ENCODE measurements at regions not wholly inside any gene's neighbourhood (a gene's known extent, or its start where the extent isn't known, plus 50 kb on each side); places are given as distances from the start of the nearest gene placed in this dataset.
"Not testable (repeated sequence)": the region's sequence is repeated elsewhere in the genome, so short reads cannot be mapped to it uniquely, and the experiment has no call there.

DNA sequence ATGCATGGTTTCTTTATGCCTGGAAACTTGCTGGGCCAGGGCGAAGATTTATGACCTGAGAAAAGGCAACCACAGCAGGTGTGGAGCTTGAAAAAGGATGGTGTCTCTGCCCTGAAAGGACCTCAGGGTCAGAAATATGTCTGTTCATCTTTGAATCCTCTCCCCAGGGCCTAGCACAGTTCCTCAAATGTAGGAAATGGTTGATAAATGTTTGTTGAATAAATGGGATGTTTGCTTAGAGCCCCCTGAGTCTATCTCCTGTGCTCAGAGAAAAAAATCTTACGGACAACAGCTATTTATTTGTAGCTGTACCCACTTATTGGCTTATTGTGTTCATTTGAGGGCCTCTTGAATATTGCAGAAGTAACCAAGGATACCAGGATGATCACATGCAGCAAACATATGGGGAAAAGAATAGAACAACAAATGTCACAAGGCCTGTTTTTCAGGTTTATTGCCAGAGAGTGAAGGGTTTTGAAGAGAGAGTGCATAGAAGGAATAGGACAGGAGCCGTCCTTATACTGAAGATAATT is 114.5 kb downstream of the KLF5 start:
- DNase-seq: no peak

DNA sequence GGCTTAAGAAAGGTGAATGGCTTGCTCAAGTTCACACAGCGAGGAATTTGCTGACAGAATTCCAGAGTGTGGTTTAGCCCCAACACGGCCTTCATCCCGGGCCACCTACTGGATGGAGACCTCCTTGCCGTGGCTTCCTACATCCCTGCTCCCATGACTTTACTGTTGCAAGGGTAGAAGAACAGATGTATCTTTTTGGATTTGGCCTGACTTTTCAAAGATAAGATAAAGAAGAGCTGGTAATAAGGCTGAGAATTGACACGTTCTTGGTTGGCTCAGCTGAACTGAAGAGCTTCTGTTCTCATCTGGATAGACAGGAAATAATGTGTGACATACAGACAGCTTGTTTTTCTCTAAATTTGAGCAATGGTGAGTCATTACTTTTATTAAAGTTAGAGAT is 113.1 kb downstream of the KLF5 start:
- no peak for DNase-seq

DNA sequence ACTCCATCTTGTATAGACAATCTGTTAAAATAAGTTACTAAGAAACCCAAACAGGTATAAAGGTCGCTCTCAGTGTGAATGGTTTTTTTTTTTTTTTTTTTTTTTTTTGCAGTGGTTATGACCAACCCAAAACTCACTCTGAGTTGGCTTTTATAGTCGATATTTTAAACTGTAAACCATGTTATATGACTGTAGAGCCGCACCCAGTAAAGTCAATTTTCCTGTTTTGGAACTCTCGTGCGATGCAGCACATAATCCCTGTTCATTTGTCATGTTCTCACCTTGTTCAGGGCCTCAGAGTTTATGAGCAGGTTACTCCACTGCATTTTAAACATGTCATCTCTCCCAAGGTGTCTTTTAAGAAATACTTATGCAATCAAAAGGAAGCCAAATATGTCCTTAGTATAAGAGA is 112.5 kb downstream of the KLF5 start:
- DNase-seq: no peak

DNA sequence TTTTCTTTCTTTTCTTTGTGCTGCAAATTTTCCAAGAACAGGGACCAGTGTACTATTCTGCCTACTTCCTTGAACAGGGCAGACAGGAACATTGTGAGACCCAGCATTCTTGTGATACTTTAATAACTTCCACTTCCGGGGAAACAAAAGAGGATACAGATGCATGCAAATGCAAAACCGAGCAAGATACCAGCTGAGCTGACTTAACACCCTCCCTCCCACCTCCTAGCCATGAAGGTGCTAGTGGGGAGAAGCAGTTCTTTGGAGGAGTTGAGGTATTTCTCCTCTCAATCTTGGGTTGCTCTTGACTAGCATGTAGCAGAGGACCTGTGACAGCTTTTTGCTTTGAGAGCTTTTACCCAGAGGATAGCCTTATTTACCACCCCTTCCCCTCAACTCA is 111.2 kb downstream of the KLF5 start:
- DNase-seq: no peak

DNA sequence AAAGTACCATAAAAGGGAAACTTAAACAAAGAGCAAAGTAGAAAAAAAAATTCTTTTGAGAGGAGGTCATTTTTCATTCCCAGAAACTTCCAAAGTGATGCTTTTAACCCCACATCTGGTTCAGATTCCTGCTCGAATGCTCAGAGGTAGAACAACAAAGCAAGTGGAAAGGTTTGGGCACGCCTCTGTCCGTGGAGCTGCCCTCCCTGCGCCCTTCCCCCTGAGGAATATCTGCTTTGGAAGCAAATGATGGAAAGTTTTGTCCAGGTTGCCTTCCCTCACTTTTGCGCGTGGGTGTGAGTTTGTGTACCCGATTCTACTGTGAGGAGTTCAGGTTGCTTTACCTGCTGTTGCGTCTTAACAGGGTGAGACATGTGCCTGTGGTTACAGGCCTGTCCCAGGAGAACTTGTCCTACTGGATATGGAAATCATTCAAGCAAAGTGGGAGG is 110.2 kb downstream of the KLF5 start:
- no peak for DNase-seq

DNA sequence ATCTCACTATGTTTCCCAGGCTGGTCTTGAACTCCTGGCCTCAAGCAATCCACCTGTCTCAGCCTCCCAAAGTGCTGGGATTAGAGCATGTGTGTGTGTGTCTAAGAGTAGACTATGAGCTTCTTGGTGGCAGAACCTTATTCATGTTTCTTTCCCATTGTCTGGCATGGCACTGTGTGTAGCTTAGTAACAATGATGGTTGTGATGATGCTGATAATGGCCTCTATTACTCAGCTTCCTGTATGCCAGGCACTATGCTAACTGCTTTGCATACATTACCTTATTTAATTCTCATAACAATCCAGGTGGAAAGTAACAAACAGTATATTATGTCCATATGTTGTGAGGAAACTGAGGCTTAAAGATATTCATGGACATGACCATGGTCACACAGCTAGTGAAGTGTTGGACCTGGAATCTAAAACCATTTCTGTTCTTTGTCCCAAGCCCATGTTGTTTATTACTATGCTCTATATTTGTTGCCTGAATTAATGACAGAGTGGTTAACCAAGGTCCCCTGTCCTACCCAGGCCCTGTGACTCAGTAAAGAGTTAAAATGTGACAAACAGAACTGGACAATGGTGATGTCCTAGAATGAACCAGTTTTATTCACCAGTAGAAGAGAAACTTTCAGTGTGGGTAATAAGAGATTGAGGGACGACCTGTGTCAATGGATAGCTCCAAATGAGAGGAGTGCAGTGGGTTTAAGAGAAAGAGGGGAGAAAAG is 109.6 kb downstream of the KLF5 start:
- no peak for DNase-seq

DNA sequence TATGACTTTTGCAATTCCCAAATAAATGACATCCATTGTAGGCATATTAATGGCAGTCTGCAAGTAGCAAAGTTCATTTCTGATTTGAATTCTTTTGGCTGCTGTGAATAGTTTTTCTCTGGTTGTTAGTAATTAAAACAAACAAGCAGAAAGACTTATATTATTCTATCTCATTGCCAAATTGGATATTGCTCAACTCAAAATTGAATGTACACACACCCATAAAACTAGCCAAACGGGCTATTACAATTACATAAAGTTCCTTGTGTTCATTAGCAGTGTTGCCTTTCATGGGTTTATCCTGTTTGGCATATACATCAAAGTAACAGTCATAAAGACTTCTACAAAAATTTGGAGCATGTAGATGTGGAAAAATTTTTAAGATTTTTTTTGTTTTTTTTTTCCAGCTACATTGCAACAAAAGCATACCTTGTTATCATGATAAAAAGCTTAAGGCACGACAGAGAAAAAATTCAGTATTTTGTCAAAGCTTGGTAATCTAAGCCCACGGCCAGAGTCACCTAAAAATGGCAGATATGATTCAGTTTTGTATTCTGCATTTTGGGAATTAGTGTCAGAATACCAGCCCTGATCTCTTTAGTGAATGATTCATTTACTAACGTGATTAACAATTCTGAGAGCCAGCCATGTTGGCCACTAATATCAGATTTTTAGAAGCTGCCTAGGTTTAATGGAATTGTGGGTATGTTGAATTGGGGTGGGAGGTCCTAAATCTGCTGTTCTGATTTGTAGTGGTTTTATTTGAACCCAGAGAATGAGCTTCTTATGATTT is 108.4 kb downstream of the KLF5 start:
- DNase-seq: no peak

DNA sequence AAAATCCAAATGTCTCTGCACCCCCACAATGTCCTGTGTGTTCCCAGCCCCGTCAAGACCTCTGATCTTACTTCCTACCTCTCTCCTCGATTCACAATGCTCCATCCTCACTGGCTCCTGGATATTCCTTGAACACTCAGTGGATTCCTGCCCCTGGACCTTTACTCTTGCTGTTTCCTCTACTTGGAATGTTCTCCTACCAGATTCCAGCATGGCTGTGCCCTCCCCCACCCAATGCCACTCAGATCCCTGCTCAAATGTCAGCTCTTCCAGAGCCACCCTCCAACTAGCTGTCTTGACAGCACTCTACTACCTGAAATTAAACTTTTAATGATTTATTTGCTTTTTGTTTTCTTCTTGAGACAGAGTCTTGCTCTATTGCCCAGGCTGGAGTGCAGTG is 107.4 kb downstream of the KLF5 start:
- DNase-seq: no peak

DNA sequence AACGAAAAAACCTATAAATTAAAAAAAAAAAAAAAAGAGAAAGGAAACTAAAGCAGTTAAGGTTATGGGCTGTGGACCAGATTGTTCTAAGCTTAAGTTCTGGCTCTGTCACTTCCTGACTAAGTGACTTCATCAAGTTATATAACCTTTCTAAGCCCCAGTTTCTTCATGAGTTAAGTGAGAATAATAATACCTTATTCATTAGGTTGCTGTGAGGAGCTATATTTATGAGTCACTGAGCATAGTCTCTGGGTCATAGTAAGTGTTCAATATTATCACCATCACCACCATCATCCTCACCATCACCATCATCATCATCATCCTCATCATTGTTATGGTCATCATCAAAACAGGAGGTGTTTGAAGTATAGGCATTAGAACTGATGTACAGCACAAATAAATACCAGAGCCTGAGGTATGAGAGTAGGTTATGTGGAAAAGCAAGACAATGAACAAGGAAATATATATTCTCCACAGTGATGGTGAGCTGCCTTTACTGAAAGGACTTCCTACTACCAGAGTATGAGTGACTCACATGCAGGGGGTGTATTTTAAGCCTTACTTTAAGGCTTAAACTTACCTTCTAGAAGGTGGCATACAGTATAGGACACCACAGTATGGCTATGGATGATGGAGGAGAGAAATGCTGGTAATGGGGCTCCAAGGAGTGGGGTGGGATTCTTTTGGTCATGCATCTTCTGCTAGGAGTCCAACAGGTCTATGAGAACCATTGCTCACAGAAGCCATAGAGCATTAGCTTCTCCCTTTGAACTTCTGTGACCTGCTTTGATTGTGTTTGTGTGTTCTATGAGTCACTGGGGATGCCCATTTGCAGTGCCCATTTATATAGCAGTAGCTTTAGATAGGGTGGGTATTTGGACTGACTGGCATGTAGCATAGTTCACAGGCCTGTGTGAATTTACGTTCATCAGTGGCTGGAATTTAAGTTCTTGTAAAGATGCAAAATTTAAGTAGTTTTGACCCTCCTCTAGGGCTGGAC is 104.4 kb downstream of the KLF5 start:
- no peak for DNase-seq

DNA sequence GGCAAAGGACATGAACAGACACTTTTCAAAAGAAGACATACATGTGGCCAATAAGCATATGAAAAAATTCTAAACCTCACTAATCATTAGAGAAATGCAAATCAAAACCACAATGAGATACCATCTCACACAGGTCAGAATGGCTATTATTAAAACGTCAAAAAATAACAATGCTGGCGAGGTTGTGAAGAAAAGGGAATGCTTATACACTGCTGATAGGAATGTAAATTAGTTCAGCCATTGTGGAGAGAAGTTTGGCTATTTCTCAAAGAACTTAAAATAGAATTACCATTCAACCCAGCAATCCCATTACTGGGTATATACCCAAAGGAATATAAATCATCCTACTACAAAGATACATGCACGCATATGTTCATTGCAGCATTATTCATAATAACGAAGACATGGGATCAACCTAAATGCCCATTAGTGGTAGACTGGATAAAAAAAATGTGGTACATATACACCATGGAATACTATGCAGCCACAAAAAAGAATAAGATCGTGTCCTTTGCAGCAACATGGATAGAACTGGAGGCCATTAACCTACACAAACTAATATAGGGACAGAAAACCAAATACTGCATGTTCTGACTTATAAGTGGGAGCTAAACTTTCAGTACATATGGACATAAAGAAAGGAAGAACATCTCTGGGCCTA is 101.7 kb downstream of the KLF5 start:
- DNase-seq: not testable (repeated sequence)

DNA sequence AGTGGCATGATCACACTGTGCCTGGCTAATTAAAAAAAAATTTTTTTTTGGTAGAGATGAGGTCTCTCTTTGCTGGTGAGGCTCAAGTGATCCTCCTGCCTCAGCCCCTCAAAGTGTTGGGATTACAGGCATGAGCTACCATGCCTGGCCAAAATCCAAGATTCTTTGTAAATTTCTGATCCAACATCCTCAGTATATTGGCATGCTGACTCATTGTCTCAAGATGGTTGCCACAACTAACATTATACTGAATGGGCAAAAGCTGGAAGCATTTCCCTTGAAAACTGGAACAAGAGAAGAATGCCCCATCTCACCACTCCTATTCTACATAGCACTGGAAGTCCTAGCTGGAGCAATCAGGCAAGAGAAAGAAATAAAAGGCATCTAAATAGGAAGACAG is 100.0 kb downstream of the KLF5 start:
- DNase-seq: no peak

DNA sequence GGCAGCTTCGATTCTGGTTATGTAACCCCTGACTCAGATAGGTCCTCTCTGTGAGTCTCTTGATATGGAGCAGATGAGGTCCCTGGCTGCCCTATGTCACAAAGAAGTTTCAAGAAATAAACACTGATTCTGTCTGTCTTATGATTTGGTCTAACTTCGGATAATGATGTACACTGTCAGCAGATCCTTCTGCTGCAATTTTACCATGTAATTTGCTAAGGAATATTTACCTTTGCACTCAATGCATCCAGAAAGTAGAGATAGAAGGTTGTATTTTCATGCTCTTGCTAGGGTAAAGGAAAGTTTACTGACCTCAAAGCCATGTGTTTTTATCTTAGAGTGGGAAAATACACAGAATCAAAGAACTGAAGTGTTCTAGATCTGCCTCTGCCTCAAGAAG is 98.2 kb downstream of the KLF5 start:
- no peak for DNase-seq

DNA sequence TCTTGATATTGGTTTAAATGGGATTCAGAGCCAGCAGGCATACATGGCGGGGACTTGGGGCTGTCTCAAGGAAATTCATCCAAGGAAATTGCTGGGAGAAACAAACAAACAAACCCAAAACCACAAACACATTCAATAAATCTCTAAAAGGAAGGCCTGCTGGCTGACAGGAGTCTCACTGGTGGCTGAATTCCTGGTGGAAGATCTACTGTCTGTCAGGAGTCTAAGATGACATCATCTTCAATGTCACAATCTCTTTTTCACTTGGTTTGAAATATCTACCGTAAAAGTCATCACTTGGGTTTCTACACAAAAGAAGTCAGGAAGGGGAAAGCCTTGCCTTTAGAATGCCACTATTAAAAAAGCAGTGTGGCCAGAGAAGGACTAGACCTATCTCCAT is 87.9 kb downstream of the KLF5 start:
- no peak for DNase-seq

DNA sequence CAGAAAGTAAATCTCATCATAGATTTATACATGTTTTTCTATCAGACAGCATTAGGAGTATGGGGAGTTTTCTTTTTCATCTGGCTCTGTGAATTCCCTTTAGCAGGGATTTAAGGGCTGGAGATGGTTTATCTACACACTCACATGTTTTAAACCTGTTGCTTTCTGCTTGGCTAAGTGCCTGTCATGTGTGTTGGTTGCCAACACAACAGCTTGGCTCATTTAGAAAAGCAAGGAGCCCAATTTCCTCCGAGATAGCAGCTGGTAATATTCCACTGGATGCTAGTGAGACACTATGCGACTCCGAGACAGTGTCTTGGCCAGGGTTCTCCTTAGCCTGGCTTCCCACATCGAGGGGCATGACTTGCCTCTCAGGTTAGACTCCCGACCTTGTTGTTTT is 83.3 kb downstream of the KLF5 start:
- DNase-seq: no peak

DNA sequence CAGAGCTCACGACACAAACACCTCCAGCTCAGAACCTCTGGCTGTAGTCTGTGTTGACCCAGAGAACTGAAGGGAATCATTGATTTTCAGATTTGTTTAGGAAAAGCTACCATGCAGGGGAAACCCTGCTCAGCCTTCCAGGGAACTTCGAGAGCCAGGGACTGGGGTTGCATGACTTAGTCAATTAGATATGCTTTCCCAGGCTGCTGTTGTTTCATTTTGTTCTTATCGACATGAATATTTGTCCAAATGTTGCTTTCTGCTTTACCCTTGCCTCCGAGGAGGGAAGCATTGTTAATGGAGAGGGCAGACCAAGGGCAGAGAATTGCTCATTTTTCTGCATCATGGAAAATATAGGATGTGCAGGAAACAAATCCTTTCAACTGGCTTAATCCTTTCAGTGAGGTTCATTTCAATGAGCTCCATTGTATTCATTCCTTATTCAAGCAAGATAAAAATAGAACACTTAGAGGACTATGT is 82.5 kb downstream of the KLF5 start:
- DNase-seq: no peak

DNA sequence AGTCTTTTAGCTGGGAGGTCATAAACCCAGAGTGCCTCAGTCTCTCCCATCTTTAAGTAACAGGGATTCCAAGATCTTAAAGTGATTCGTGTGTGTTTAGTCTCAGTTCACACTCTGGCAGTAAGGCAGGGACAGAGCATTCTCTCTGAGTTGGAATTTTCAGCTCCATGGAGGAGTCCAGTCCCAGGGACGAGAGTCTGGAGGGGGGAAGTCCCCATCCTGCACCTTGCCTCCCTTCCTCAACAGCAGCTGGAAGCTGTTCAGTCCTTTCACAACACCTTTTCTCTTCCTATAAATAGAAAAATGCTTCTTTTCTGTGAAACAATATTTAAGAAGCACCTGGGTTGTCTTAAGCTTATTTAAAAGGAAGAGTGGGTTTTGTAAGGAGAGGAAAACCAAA is 82.0 kb downstream of the KLF5 start:
- DNase-seq: no peak

DNA sequence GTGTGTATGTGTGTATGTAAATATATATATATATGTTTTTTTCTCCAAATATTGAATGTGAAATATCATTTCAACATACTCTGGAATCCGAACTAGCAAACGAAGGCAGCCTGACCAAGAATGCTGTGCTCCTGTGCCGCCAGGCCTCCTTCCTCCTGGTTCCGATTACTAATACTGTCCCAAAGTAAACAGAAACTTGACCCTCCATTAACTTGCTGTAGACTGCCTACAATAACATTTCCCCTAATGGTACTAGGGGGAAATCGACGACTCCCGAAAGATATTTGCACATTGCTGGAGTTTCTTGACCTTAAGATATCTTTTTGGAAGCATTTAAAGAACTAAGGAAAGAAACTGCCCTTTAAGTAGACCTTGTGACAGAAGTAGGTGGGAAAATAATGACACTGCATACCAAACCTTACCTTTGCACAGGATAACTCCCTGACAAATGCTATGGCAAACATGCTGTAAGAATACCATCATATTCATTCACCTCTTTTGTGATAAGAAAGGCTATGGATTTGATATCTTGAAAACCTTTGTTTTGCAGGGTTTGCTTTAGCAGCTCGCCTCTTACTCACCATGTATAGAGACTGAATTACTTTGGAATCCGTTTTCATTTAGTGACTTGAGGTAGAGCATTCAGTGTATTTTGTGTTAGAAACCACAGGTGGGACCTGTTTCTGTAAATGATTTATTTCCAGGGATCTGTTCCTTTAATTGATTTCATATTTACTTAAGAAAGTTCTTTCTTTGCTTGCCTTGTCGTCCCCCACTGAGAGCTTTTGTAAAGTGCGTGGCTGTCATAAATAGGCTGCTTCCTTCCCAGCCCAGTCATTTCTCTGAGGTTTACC is 80.1 kb downstream of the KLF5 start:
- no peak for DNase-seq

DNA sequence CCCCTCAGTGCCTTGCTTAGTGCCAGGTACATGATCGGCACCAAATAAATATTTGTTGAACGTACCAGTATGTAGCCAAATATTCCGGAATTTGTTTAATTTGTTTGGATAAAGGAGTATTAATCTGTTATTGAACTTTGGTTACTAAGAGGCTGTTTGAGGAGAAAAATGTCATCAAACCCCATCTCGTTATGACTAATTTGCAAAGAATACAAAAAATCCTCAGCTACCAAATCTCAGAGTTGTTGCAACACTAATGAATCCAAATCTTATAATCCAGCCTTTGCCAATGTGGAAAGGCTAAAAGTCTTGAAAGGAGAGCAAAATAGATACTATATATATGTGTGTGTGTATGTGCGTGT is 79.5 kb downstream of the KLF5 start:
- DNase-seq: no peak

DNA sequence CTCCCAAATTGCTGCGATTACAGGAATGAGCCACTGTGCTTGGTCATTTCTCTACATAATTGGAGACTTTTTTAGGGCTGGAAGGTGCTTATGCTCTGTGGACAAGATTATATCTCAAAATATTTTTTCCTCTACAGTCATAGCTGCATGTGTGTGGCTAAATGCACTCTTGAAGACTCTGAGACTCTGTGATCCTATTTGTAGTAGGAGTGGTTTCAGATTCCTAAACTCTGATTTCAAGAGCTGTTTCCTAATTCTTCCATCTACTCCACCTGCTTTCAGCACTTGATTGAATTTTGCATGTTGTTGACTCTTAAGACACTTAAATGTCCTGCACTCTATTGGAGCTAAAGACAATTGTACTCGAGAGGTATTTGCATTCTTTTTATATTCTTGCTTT is 78.0 kb downstream of the KLF5 start:
- no peak for DNase-seq

DNA sequence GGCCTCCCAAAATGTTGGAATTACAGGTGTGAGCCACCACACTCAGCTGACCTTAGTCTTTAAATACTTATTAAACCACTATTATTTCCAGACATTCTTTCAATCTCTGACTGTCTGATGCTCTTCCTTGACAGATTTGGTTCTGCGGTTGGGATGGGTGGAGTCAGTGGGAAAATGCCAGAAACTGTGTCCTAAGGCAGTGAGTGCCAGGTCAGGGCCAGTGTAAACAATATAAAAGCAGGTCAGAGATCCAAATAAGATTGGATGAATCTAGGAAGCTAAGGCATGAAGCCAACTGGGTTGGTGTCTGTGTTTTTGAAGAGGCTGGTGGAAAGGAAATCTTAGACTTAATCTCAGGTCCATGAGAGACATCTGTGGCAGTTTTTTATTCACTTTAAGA is 74.7 kb downstream of the KLF5 start:
- DNase-seq: no peak

DNA sequence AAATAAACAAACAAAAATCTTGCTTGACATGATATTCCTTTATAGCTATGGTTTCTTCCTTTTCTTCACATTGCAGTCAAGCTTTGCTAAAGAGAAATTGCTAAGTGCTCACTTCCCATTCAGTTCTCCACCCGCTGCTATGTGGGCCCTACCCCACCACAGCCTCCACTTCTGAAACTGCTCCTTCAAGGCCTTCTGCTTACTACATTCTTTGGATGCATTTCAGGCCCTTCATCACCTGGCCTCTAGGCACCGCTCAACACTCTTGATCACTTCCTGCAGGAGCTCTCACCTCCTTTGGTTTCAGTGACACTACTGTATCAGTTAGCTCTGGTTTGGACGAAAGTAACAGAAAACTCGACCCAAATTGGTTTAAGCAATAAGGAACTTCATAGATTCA is 72.4 kb downstream of the KLF5 start:
- DNase-seq: no peak
